ENCODE measurements at regions not wholly inside any gene's neighbourhood (a gene's known extent, or its start where the extent isn't known, plus 50 kb on each side); places are given as distances from the start of the nearest gene placed in this dataset.

- TF ChIP-seq, protein P1, sequence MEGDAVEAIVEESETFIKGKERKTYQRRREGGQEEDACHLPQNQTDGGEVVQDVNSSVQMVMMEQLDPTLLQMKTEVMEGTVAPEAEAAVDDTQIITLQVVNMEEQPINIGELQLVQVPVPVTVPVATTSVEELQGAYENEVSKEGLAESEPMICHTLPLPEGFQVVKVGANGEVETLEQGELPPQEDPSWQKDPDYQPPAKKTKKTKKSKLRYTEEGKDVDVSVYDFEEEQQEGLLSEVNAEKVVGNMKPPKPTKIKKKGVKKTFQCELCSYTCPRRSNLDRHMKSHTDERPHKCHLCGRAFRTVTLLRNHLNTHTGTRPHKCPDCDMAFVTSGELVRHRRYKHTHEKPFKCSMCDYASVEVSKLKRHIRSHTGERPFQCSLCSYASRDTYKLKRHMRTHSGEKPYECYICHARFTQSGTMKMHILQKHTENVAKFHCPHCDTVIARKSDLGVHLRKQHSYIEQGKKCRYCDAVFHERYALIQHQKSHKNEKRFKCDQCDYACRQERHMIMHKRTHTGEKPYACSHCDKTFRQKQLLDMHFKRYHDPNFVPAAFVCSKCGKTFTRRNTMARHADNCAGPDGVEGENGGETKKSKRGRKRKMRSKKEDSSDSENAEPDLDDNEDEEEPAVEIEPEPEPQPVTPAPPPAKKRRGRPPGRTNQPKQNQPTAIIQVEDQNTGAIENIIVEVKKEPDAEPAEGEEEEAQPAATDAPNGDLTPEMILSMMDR (IDR thresholded peaks at IDR 0.05), result no peak
- no peak for TF ChIP-seq POLR2A (IDR thresholded peaks at IDR 0.05)
- TF ChIP-seq POLR2AphosphoS5 (IDR thresholded peaks at IDR 0.05), result no peak
Observed at GRCh38 chr5:125050926-125051325, 304.5 kb upstream of the ZNF608 start.

Data from sigmoid colon (tissue), 4 donors.